Liver (tissue), 3 donors: ENCODE measurements at regions not wholly inside any gene's neighbourhood (a gene's known extent, or its start where the extent isn't known, plus 50 kb on each side); places are given as distances from the start of the nearest gene placed in this dataset.

Experiments used
- CTCF ChIP-seq: fragments of 150-350 bp; IDR thresholded peaks from 2 replicates; pipeline ENCODE4 v1.5.1; 2017; ENCODE audit warnings: improper control_type of control experiment, low read depth, low read length; ENCODE audit not compliant: missing input control
- GABPA ChIP-seq, 2 donors: IDR thresholded peaks in 1 of 2; conservative IDR thresholded peaks in 1 of 2; 2 replicates each; pipeline ENCODE4 v1.6.1; 2016; ENCODE audit warnings: antibody characterized with exemption in 2 of 2, mild to moderate bottlenecking in 1 of 2, moderate library complexity in 1 of 2
- MAX ChIP-seq: IDR thresholded peaks from 2 replicates; pipeline ENCODE4 v1.6.1; 2016; ENCODE audit warnings: antibody characterized with exemption
- RAD21 ChIP-seq, 2 donors: IDR thresholded peaks; 2 replicates each; pipeline ENCODE4 v1.6.1; 2016; ENCODE audit warnings: antibody characterized with exemption in 2 of 2, mild to moderate bottlenecking in 2 of 2
- TAF1 ChIP-seq: conservative IDR thresholded peaks from 2 replicates; pipeline ENCODE4 v1.6.1; 2016; ENCODE audit warnings: antibody characterized with exemption, mild to moderate bottlenecking
- YY1 ChIP-seq: IDR thresholded peaks from 2 replicates; pipeline ENCODE4 v1.6.1; 2016; ENCODE audit warnings: antibody characterized with exemption, mild to moderate bottlenecking
- TF ChIP-seq, protein P1 (sequence below): IDR thresholded peaks from 2 replicates; pipeline ENCODE4 v1.6.1; 2016; ENCODE audit warnings: antibody characterized with exemption, mild to moderate bottlenecking
- TF ChIP-seq, protein P2 (sequence below): IDR thresholded peaks from 2 replicates; pipeline ENCODE4 v1.6.1; 2016; ENCODE audit warnings: antibody characterized with exemption
- TF ChIP-seq, protein P3 (sequence below): IDR thresholded peaks from 2 replicates; pipeline ENCODE4 v1.6.1; 2016; ENCODE audit warnings: antibody characterized with exemption
- donor health status: healthy.
- donor health status: healthy.

GRCh38 chr5:121378559-121379359 lies 472.9 kb upstream of the FTMT start:
- TF ChIP-seq CTCF = no peak
- no peak for TF ChIP-seq RAD21 (IDR thresholded peaks at IDR 0.05)
- TF ChIP-seq, protein P1, sequence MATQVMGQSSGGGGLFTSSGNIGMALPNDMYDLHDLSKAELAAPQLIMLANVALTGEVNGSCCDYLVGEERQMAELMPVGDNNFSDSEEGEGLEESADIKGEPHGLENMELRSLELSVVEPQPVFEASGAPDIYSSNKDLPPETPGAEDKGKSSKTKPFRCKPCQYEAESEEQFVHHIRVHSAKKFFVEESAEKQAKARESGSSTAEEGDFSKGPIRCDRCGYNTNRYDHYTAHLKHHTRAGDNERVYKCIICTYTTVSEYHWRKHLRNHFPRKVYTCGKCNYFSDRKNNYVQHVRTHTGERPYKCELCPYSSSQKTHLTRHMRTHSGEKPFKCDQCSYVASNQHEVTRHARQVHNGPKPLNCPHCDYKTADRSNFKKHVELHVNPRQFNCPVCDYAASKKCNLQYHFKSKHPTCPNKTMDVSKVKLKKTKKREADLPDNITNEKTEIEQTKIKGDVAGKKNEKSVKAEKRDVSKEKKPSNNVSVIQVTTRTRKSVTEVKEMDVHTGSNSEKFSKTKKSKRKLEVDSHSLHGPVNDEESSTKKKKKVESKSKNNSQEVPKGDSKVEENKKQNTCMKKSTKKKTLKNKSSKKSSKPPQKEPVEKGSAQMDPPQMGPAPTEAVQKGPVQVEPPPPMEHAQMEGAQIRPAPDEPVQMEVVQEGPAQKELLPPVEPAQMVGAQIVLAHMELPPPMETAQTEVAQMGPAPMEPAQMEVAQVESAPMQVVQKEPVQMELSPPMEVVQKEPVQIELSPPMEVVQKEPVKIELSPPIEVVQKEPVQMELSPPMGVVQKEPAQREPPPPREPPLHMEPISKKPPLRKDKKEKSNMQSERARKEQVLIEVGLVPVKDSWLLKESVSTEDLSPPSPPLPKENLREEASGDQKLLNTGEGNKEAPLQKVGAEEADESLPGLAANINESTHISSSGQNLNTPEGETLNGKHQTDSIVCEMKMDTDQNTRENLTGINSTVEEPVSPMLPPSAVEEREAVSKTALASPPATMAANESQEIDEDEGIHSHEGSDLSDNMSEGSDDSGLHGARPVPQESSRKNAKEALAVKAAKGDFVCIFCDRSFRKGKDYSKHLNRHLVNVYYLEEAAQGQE = no peak
- no peak for TF ChIP-seq MAX
- TF ChIP-seq, protein P2, sequence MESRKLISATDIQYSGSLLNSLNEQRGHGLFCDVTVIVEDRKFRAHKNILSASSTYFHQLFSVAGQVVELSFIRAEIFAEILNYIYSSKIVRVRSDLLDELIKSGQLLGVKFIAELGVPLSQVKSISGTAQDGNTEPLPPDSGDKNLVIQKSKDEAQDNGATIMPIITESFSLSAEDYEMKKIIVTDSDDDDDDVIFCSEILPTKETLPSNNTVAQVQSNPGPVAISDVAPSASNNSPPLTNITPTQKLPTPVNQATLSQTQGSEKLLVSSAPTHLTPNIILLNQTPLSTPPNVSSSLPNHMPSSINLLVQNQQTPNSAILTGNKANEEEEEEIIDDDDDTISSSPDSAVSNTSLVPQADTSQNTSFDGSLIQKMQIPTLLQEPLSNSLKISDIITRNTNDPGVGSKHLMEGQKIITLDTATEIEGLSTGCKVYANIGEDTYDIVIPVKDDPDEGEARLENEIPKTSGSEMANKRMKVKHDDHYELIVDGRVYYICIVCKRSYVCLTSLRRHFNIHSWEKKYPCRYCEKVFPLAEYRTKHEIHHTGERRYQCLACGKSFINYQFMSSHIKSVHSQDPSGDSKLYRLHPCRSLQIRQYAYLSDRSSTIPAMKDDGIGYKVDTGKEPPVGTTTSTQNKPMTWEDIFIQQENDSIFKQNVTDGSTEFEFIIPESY = no peak
- TF ChIP-seq, protein P3, sequence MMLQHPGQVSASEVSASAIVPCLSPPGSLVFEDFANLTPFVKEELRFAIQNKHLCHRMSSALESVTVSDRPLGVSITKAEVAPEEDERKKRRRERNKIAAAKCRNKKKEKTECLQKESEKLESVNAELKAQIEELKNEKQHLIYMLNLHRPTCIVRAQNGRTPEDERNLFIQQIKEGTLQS = no peak
- TF ChIP-seq TAF1 = no peak
- no peak for TF ChIP-seq YY1
- no peak for TF ChIP-seq GABPA (IDR thresholded peaks at IDR 0.05 in 1 of 2, conservative IDR thresholded peaks at IDR 0.05 in 1 of 2)
